ENCODE measurements at regions not wholly inside any gene's neighbourhood (a gene's known extent, or its start where the extent isn't known, plus 50 kb on each side); places are given as distances from the start of the nearest gene placed in this dataset.

- CTCF ChIA-PET = interaction anchor here (1.3 to 1.5 kb wide), 2 partner anchors 171 to 172 kb away, joined by 5 to 8 read pairs; no protein-coding TSS in a partner anchor
- POLR2A ChIA-PET = no interaction called here
These were observed 93.4 kb downstream of the IRF8 start for GRCh38 chr16:85992359-85992758.

GRCh38 chr16:85992779-85993178, 93.8 kb downstream of the IRF8 start:
- TF ChIP-seq ARNT (IDR thresholded peaks at IDR 0.05) = no peak
- TF ChIP-seq HDGF (IDR thresholded peaks at IDR 0.05; ENCODE audit: borderline replicate concordance) = no peak
- TF ChIP-seq FOXA1 (IDR thresholded peaks at IDR 0.05) = no peak
- no peak for TF ChIP-seq CTBP1 (IDR thresholded peaks at IDR 0.05; ENCODE audit: borderline replicate concordance)
- TF ChIP-seq ZNF384 (IDR thresholded peaks at IDR 0.05) = no peak
- TF ChIP-seq SP1 (IDR thresholded peaks at IDR 0.05) = no peak
- no peak for TF ChIP-seq TARDBP (IDR thresholded peaks at IDR 0.05)
- no peak for TF ChIP-seq FOXM1 (IDR thresholded peaks at IDR 0.05; ENCODE audit: borderline replicate concordance)
- no peak for TF ChIP-seq SUZ12 (IDR thresholded peaks at IDR 0.05)
- TF ChIP-seq LEF1 (IDR thresholded peaks at IDR 0.05; ENCODE audit: borderline replicate concordance) = no peak

More at GRCh38 chr16:85992359-85992758, 93.4 kb downstream of the IRF8 start:
- no peak for DNase-seq (ENCODE audit: extremely low spot score)
- TF ChIP-seq LEF1 (IDR thresholded peaks at IDR 0.05; ENCODE audit: borderline replicate concordance) (no peak), SP1 (IDR thresholded peaks at IDR 0.05) (no peak), NFRKB (IDR thresholded peaks at IDR 0.05) (no peak), FOXM1 (IDR thresholded peaks at IDR 0.05; ENCODE audit: borderline replicate concordance) (no peak), FOXA1 (IDR thresholded peaks at IDR 0.05) (no peak), HDGF (IDR thresholded peaks at IDR 0.05; ENCODE audit: borderline replicate concordance) (no peak), BHLHE40 (IDR thresholded peaks at IDR 0.05; ENCODE audit: borderline replicate concordance) (no peak), ZNF384 (IDR thresholded peaks at IDR 0.05) (no peak), CTBP1 (IDR thresholded peaks at IDR 0.05; ENCODE audit: borderline replicate concordance) (no peak), FOXK2 (IDR thresholded peaks at IDR 0.05) (no peak), ELF4 (IDR thresholded peaks at IDR 0.05) (no peak), ARNT (IDR thresholded peaks at IDR 0.05) (no peak), L3MBTL2 (conservative IDR thresholded peaks at IDR 0.05) (no peak), SUZ12 (IDR thresholded peaks at IDR 0.05) (no peak), TARDBP (IDR thresholded peaks at IDR 0.05) (no peak), PKNOX1 (IDR thresholded peaks at IDR 0.05) (no peak)

GRCh38 chr16:85994492-85995490, 95.8 kb downstream of the IRF8 start:
- POLR2A ChIA-PET = no interaction called here
- no peak for DNase-seq (ENCODE audit: extremely low spot score)
- CTCF ChIA-PET = no interaction called here
- TF ChIP-seq FOXK2 (IDR thresholded peaks at IDR 0.05) (no peak), BHLHE40 (IDR thresholded peaks at IDR 0.05; ENCODE audit: borderline replicate concordance) (no peak), FOXM1 (IDR thresholded peaks at IDR 0.05; ENCODE audit: borderline replicate concordance) (no peak), L3MBTL2 (conservative IDR thresholded peaks at IDR 0.05) (no peak), SUZ12 (IDR thresholded peaks at IDR 0.05) (no peak), ZNF384 (IDR thresholded peaks at IDR 0.05) (no peak), HDGF (IDR thresholded peaks at IDR 0.05; ENCODE audit: borderline replicate concordance) (no peak), ARNT (IDR thresholded peaks at IDR 0.05) (no peak), TARDBP (IDR thresholded peaks at IDR 0.05) (no peak), CTBP1 (IDR thresholded peaks at IDR 0.05; ENCODE audit: borderline replicate concordance) (no peak)

More at GRCh38 chr16:85992779-85993178, 93.8 kb downstream of the IRF8 start:
- POLR2A ChIA-PET = no interaction called here
- CTCF ChIA-PET = interaction anchor here (1.5 kb wide), 1 partner anchor 173 kb away, joined by 8 read pairs; no protein-coding TSS in a partner anchor
- no peak for DNase-seq (ENCODE audit: extremely low spot score)

- ChIA-PET CTCF (no interaction called here), POLR2A (no interaction called here)
- TF ChIP-seq ARNT (IDR thresholded peaks at IDR 0.05) (no peak), LEF1 (IDR thresholded peaks at IDR 0.05; ENCODE audit: borderline replicate concordance) (no peak), ZNF384 (IDR thresholded peaks at IDR 0.05) (no peak), ELF4 (IDR thresholded peaks at IDR 0.05) (no peak), SP1 (IDR thresholded peaks at IDR 0.05) (no peak), FOXA1 (IDR thresholded peaks at IDR 0.05) (no peak), PKNOX1 (IDR thresholded peaks at IDR 0.05) (no peak), L3MBTL2 (conservative IDR thresholded peaks at IDR 0.05) (no peak), CTBP1 (IDR thresholded peaks at IDR 0.05; ENCODE audit: borderline replicate concordance) (no peak), HDGF (IDR thresholded peaks at IDR 0.05; ENCODE audit: borderline replicate concordance) (no peak), FOXK2 (IDR thresholded peaks at IDR 0.05) (no peak), NFRKB (IDR thresholded peaks at IDR 0.05) (no peak), BHLHE40 (IDR thresholded peaks at IDR 0.05; ENCODE audit: borderline replicate concordance) (no peak), SUZ12 (IDR thresholded peaks at IDR 0.05) (no peak), TARDBP (IDR thresholded peaks at IDR 0.05) (no peak), FOXM1 (IDR thresholded peaks at IDR 0.05; ENCODE audit: borderline replicate concordance) (no peak)
- no peak for DNase-seq (ENCODE audit: extremely low spot score)
These were observed 96.8 kb downstream of the IRF8 start for GRCh38 chr16:85995541-85996423.

GRCh38 chr16:85996843-85997242, 97.9 kb downstream of the IRF8 start:
- TF ChIP-seq L3MBTL2 (conservative IDR thresholded peaks at IDR 0.05) (no peak), SP1 (IDR thresholded peaks at IDR 0.05) (no peak), PKNOX1 (IDR thresholded peaks at IDR 0.05) (no peak), CTBP1 (IDR thresholded peaks at IDR 0.05; ENCODE audit: borderline replicate concordance) (no peak)
- DNase-seq (ENCODE audit: extremely low spot score) = no peak
- ChIA-PET POLR2A (no interaction called here), CTCF (interaction anchor here (0.9 kb wide), 1 partner anchor 177 kb away, joined by 4 read pairs; no protein-coding TSS in a partner anchor)
